A172 (cell line): ENCODE measurements at regions not wholly inside any gene's neighbourhood (a gene's known extent, or its start where the extent isn't known, plus 50 kb on each side); places are given as distances from the start of the nearest gene placed in this dataset.

Source experiments
- DNase-seq: peaks from one replicate; pipeline ENCODE4 v3.0.0-alpha.2; 2015; ENCODE audit warnings: low spot score

GRCh38 chr5:58071566-58071965 is 388.3 kb downstream of the PLK2 start:
- DNase-seq: no peak

- DNase-seq: no peak
These were observed 390.0 kb downstream of the PLK2 start for GRCh38 chr5:58069846-58070245.

- DNase-seq: no peak
These were observed 390.7 kb downstream of the PLK2 start for GRCh38 chr5:58069016-58069705.

GRCh38 chr5:58066557-58066956 is 393.3 kb downstream of the PLK2 start:
- no peak for DNase-seq

- DNase-seq: no peak
These were observed 393.8 kb downstream of the PLK2 start for GRCh38 chr5:58066076-58066475.

- no peak for DNase-seq
These were observed 395.1 kb downstream of the PLK2 start for GRCh38 chr5:58064801-58065200.

GRCh38 chr5:58060996-58061395 is 398.9 kb downstream of the PLK2 start:
- no peak for DNase-seq

- no peak for DNase-seq
These were observed 402.6 kb downstream of the PLK2 start for GRCh38 chr5:58057324-58057723.

GRCh38 chr5:58056546-58056945 is 403.3 kb downstream of the PLK2 start:
- no peak for DNase-seq

GRCh38 chr5:58054018-58054417 is 405.9 kb downstream of the PLK2 start:
- no peak for DNase-seq

GRCh38 chr5:58048954-58049353 is 410.9 kb downstream of the PLK2 start:
- DNase-seq: no peak

- no peak for DNase-seq
These were observed 411.5 kb downstream of the PLK2 start for GRCh38 chr5:58048185-58048925.

- DNase-seq: no peak
These were observed 413.5 kb downstream of the PLK2 start for GRCh38 chr5:58046371-58046770.

- no peak for DNase-seq
These were observed 415.7 kb downstream of the PLK2 start for GRCh38 chr5:58044166-58044565.

- no peak for DNase-seq
These were observed 416.6 kb downstream of the PLK2 start for GRCh38 chr5:58043032-58043945.

- no peak for DNase-seq
These were observed 418.0 kb downstream of the PLK2 start for GRCh38 chr5:58041884-58042283.

GRCh38 chr5:58040846-58041245 is 419.0 kb downstream of the PLK2 start:
- no peak for DNase-seq

- DNase-seq: no peak
These were observed 419.8 kb downstream of the PLK2 start for GRCh38 chr5:58040044-58040443.

- no peak for DNase-seq
These were observed 422.0 kb downstream of the PLK2 start for GRCh38 chr5:58037899-58038298.

GRCh38 chr5:58025809-58026208 is 434.1 kb downstream of the PLK2 start:
- no peak for DNase-seq

- no peak for DNase-seq
These were observed 435.7 kb downstream of the PLK2 start for GRCh38 chr5:58024151-58024550.

GRCh38 chr5:58022055-58022454 is 437.8 kb downstream of the PLK2 start:
- no peak for DNase-seq
